ENCODE measurements at regions not wholly inside any gene's neighbourhood (a gene's known extent, or its start where the extent isn't known, plus 50 kb on each side); places are given as distances from the start of the nearest gene placed in this dataset.

DNA sequence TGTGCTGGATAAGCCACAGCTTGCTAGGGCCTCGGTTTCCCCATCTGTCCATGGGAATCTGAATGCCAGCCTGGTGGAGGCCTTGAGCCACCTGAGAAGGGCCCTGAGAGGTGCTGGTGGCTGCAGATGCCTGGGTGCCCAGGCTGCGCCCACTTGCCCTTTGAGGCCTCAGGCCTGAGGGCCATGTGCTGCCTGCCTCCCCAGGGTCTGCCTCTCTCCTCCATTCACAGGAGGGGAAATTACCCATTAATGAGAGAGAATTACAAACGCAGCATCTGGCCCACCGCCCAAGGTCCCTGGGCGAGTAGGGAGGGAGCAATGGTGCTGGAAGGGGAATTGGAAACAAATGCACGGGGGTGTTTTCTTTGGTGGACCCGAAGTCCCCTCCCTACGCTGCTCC lies 59.6 kb downstream of the BARX1 start:
- Histone ChIP-seq H4K8ac (ENCODE audit: low read depth, low read length) (no peak overlapping the region), H2AFZ (ENCODE audit: insufficient read depth, low read length, poor library complexity) (no peak overlapping the region), H3K14ac (ENCODE audit: low read length) (no peak overlapping the region), H3K23ac (ENCODE audit: low read length) (no peak overlapping the region), H2BK120ac (ENCODE audit: insufficient read depth, low read length, poor library complexity) (no peak overlapping the region), H3K9ac (ENCODE audit: low read length) (no peak overlapping the region), H3K4ac (ENCODE audit: low read depth, low read length) (no peak overlapping the region), H4K91ac (ENCODE audit: low read depth, low read length) (no peak overlapping the region), H4K12ac (ENCODE audit: low read depth, low read length) (no peak overlapping the region), H3K9me3 (ENCODE audit: insufficient read depth, low read depth, low read length) (peaks cover 38% of the 10 kb centered on the region), H3K4me1 (ENCODE audit: control insufficient read depth in 1 of 2, insufficient read depth in 2 of 2, low read length in 2 of 2) (no peaks in the 10 kb centered on the region), H3K4me3 (ENCODE audit: low read depth, low read length) (no peak overlapping the region), H3K27ac (ENCODE audit: low read depth, low read length) (no peak overlapping the region), H2BK5ac (ENCODE audit: low read depth, low read length, poor library complexity) (no peak overlapping the region), H3K36me3 (ENCODE audit: control insufficient read depth in 1 of 2, insufficient read depth in 2 of 2, low read length in 2 of 2) (no peaks in the 10 kb centered on the region), H2BK12ac (ENCODE audit: low read length) (no peak overlapping the region), H3K27me3 (ENCODE audit: insufficient read depth, low read length) (no peaks in the 10 kb centered on the region), H3K79me2 (ENCODE audit: control insufficient read depth, insufficient read depth, low read length, poor library complexity) (no peaks in the 10 kb centered on the region), H3K4me2 (ENCODE audit: low read length) (no peak overlapping the region), H3K79me1 (ENCODE audit: low read length) (no peaks in the 10 kb centered on the region), H3K18ac (ENCODE audit: low read length) (no peak overlapping the region), H2AK5ac (ENCODE audit: low read length) (no peak overlapping the region)
- DNase-seq: no peak
- WGBS (ENCODE audit: extremely low coverage, insufficient coverage, insufficient read length): no CpG with 5 or more reads among the region's 8 CpGs

DNA sequence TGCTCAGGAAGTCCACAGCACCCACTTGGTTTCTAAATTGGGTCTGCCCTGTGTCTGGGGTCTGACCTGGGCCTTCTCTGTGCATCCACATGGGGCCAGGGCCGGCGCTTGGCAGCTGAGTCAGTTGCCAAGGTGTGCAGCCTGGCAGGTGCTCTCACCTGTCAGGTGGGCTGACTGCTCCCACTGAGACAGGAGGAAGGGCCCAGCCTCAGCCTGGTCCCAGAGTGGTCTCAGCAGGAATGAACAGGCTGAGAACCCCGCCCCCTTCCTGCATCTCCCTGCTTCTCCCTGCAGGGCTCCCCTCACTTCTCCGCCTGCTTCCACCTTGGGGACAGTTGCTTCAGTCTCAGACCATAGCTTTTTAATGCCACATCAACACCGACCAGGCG lies 60.5 kb downstream of the BARX1 start:
- peaks cover 31% of the 10 kb centered on the region for H3K9me3 ChIP-seq (ENCODE audit: insufficient read depth, low read depth, low read length)
- H3K18ac ChIP-seq (ENCODE audit: low read length): no peak overlapping the region
- no peak overlapping the region for H2BK5ac ChIP-seq (ENCODE audit: low read depth, low read length, poor library complexity)
- WGBS (ENCODE audit: extremely low coverage, insufficient coverage, insufficient read length): no CpG with 5 or more reads among the region's 6 CpGs
- no peak overlapping the region for H3K23ac ChIP-seq (ENCODE audit: low read length)
- no peak overlapping the region for H3K4me3 ChIP-seq (ENCODE audit: low read depth, low read length)
- H3K79me1 ChIP-seq (ENCODE audit: low read length): no peaks in the 10 kb centered on the region
- no peak overlapping the region for H2BK12ac ChIP-seq (ENCODE audit: low read length)
- no peak overlapping the region for H4K12ac ChIP-seq (ENCODE audit: low read depth, low read length)
- no peak overlapping the region for H4K91ac ChIP-seq (ENCODE audit: low read depth, low read length)
- H3K27ac ChIP-seq (ENCODE audit: low read depth, low read length): no peak overlapping the region
- H3K79me2 ChIP-seq (ENCODE audit: control insufficient read depth, insufficient read depth, low read length, poor library complexity): no peaks in the 10 kb centered on the region
- no peak overlapping the region for H2BK120ac ChIP-seq (ENCODE audit: insufficient read depth, low read length, poor library complexity)
- H3K27me3 ChIP-seq (ENCODE audit: insufficient read depth, low read length): no peaks in the 10 kb centered on the region
- H3K4me2 ChIP-seq (ENCODE audit: low read length): no peak overlapping the region
- H2AK5ac ChIP-seq (ENCODE audit: low read length): no peak overlapping the region
- H4K8ac ChIP-seq (ENCODE audit: low read depth, low read length): no peak overlapping the region
- no peak overlapping the region for H2AFZ ChIP-seq (ENCODE audit: insufficient read depth, low read length, poor library complexity)
- DNase-seq: no peak
- no peak overlapping the region for H3K9ac ChIP-seq (ENCODE audit: low read length)
- H3K4me1 ChIP-seq (ENCODE audit: control insufficient read depth in 1 of 2, insufficient read depth in 2 of 2, low read length in 2 of 2): no peaks in the 10 kb centered on the region
- H3K4ac ChIP-seq (ENCODE audit: low read depth, low read length): no peak overlapping the region
- H3K14ac ChIP-seq (ENCODE audit: low read length): no peak overlapping the region
- no peaks in the 10 kb centered on the region for H3K36me3 ChIP-seq (ENCODE audit: control insufficient read depth in 1 of 2, insufficient read depth in 2 of 2, low read length in 2 of 2)

DNA sequence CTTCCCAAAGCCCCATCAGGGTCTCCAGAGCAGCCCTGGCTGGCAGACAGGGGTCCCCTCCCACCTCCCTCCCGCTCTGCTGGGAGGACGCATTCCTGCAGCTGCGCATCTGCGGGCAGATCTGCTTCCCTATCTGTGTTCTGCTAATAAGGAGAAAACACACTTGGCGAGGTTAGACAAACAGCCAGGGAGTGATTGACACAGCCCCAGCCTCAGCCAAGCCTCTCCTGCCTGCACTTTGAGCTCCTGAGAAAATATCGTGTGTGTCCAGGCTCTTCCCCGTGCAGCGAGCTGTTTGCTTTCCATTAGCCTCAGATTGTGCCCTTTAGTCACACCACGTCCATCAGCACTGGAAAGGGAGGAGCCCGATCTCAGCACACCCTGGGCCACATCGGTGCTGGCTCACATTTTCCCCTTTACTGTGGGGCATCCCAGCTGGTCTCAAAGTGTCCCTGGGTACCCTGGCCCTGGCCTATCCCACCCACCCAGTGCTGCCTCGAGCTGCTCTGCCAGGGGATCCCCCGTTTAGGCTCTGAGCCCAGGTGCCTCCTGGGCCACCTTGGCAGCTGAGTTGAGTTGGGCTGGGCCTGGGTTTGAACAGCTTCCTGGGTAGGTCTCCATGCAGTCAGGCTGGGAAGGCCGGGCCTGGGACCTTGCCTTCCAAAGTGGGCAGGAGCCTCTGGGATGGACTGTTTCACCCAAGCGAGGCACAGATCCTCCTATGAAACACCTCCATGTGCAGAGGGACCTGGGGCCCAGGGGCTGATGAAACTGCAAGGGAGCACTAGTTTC lies 61.1 kb downstream of the BARX1 start:
- H2BK12ac ChIP-seq (ENCODE audit: low read length): no peak overlapping the region
- no peak overlapping the region for H3K27ac ChIP-seq (ENCODE audit: low read depth, low read length)
- no peak overlapping the region for H3K18ac ChIP-seq (ENCODE audit: low read length)
- no peak overlapping the region for H4K8ac ChIP-seq (ENCODE audit: low read depth, low read length)
- H3K23ac ChIP-seq (ENCODE audit: low read length): no peak overlapping the region
- H3K9me3 ChIP-seq (ENCODE audit: insufficient read depth, low read depth, low read length): peaks cover 31% of the 10 kb centered on the region
- no peaks in the 10 kb centered on the region for H3K4me1 ChIP-seq (ENCODE audit: control insufficient read depth in 1 of 2, insufficient read depth in 2 of 2, low read length in 2 of 2)
- H2AK5ac ChIP-seq (ENCODE audit: low read length): no peak overlapping the region
- no peak overlapping the region for H3K9ac ChIP-seq (ENCODE audit: low read length)
- no peak overlapping the region for H2AFZ ChIP-seq (ENCODE audit: insufficient read depth, low read length, poor library complexity)
- no peak overlapping the region for H4K12ac ChIP-seq (ENCODE audit: low read depth, low read length)
- no CpG with 5 or more reads among the region's 15 CpGs for WGBS (ENCODE audit: extremely low coverage, insufficient coverage, insufficient read length)
- no peak overlapping the region for H2BK5ac ChIP-seq (ENCODE audit: low read depth, low read length, poor library complexity)
- no peak overlapping the region for H3K4me3 ChIP-seq (ENCODE audit: low read depth, low read length)
- no peaks in the 10 kb centered on the region for H3K27me3 ChIP-seq (ENCODE audit: insufficient read depth, low read length)
- no peak overlapping the region for H3K4me2 ChIP-seq (ENCODE audit: low read length)
- H2BK120ac ChIP-seq (ENCODE audit: insufficient read depth, low read length, poor library complexity): no peak overlapping the region
- no peaks in the 10 kb centered on the region for H3K79me1 ChIP-seq (ENCODE audit: low read length)
- H3K79me2 ChIP-seq (ENCODE audit: control insufficient read depth, insufficient read depth, low read length, poor library complexity): no peaks in the 10 kb centered on the region
- DNase-seq: no peak
- H3K14ac ChIP-seq (ENCODE audit: low read length): no peak overlapping the region
- no peak overlapping the region for H3K4ac ChIP-seq (ENCODE audit: low read depth, low read length)
- H4K91ac ChIP-seq (ENCODE audit: low read depth, low read length): no peak overlapping the region
- no peaks in the 10 kb centered on the region for H3K36me3 ChIP-seq (ENCODE audit: control insufficient read depth in 1 of 2, insufficient read depth in 2 of 2, low read length in 2 of 2)

DNA sequence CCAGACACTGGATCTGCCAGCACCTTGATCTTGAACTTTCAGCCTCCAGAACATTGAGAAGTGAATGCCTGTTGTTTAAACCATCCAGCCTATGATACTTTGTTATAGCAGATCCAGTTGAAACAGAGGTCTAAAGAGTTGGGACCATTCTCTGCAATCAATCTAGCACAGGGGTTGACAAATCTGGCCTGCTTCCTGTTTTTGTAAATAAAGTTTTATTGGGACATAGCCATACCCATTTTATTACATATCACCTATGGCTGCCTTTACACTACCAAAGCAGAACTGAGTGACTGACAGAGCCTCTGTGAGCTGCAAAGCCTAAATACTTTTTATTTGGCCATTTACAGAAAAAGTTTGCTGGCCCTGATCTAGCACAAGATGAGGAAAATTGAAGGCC lies 62.0 kb downstream of the BARX1 start:
- H3K79me1 ChIP-seq (ENCODE audit: low read length): no peaks in the 10 kb centered on the region
- no peak overlapping the region for H3K4me2 ChIP-seq (ENCODE audit: low read length)
- no peak overlapping the region for H3K18ac ChIP-seq (ENCODE audit: low read length)
- no peaks in the 10 kb centered on the region for H3K27me3 ChIP-seq (ENCODE audit: insufficient read depth, low read length)
- no peak overlapping the region for H2AFZ ChIP-seq (ENCODE audit: insufficient read depth, low read length, poor library complexity)
- no peak overlapping the region for H2BK5ac ChIP-seq (ENCODE audit: low read depth, low read length, poor library complexity)
- H2BK12ac ChIP-seq (ENCODE audit: low read length): no peak overlapping the region
- no peak overlapping the region for H3K4ac ChIP-seq (ENCODE audit: low read depth, low read length)
- no peak overlapping the region for H4K91ac ChIP-seq (ENCODE audit: low read depth, low read length)
- DNase-seq: no peak
- no peak overlapping the region for H2BK120ac ChIP-seq (ENCODE audit: insufficient read depth, low read length, poor library complexity)
- H3K23ac ChIP-seq (ENCODE audit: low read length): no peak overlapping the region
- H3K27ac ChIP-seq (ENCODE audit: low read depth, low read length): no peak overlapping the region
- no peak overlapping the region for H2AK5ac ChIP-seq (ENCODE audit: low read length)
- no peaks in the 10 kb centered on the region for H3K4me1 ChIP-seq (ENCODE audit: control insufficient read depth in 1 of 2, insufficient read depth in 2 of 2, low read length in 2 of 2)
- no peak overlapping the region for H3K9ac ChIP-seq (ENCODE audit: low read length)
- no peak overlapping the region for H3K14ac ChIP-seq (ENCODE audit: low read length)
- H3K4me3 ChIP-seq (ENCODE audit: low read depth, low read length): no peak overlapping the region
- peaks cover 31% of the 10 kb centered on the region for H3K9me3 ChIP-seq (ENCODE audit: insufficient read depth, low read depth, low read length)
- H3K36me3 ChIP-seq (ENCODE audit: control insufficient read depth in 1 of 2, insufficient read depth in 2 of 2, low read length in 2 of 2): no peaks in the 10 kb centered on the region
- H3K79me2 ChIP-seq (ENCODE audit: control insufficient read depth, insufficient read depth, low read length, poor library complexity): no peaks in the 10 kb centered on the region
- H4K12ac ChIP-seq (ENCODE audit: low read depth, low read length): no peak overlapping the region
- no peak overlapping the region for H4K8ac ChIP-seq (ENCODE audit: low read depth, low read length)
